EH (cell line): ENCODE measurements at regions not wholly inside any gene's neighbourhood (a gene's known extent, or its start where the extent isn't known, plus 50 kb on each side); places are given as distances from the start of the nearest gene placed in this dataset.
"Not testable (repeated sequence)": the region's sequence is repeated elsewhere in the genome, so short reads cannot be mapped to it uniquely, and the experiment has no call there.

Experiments used
- DNase-seq: peaks from one replicate; pipeline ENCODE4 v3.0.0-alpha.2; 2015; ENCODE audit warnings: low read depth

DNA sequence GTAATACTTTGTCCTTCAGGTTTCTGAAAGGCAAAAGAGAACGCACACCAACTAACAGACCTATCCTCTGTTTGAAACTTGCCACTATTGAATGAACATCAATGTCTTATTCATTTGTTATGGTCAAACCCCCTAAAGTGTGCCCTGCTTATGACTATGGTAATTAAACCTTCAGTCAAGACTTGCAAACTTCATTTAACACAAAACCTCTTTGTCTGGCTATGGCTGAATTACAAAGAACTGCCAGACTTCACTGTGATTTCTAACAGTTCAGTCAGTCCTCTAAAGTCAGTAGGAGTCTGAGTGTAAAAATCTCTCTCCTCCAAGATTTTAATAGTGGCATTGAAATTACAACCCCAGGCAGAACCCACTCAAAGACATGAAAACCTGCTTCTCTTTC lies 702.5 kb upstream of the LRRN3 start:
- DNase-seq: no peak

GRCh38 chr7:110396021-110396420 lies 694.9 kb upstream of the LRRN3 start:
- no peak for DNase-seq

DNA sequence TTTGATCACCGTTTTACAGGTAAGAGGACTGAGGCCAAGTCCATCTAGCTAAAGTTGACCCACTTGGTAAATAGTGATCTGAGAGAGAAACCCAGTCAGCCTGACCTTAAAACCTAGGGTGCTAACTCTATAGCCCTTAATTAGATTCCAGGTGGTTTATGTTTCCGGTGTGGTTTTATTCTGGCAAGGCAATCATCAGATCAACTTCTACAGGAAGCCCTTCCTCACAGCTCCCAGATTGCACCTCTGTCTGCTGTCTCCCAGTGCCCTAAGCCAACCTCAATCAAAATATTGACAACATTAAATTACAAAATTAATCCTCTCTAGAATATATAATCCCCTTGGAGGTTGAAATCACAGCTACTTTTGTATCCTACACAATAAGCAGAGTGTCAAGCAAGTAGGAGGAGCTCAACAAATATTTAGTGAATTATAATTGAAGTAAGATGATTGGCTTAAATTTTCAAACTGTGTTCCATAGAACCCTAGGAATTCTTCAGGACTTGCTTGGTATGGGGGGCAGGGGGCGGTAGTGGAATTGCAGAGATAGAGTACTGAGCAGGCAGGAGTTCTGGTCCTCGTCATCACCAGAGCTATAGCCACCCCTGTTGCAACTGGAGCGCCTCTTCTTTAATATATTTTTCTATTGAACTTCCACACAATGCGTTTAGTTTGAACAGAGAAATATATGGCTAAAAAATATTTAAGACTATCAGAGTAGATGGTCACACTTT lies 692.8 kb upstream of the LRRN3 start:
- DNase-seq: no peak

GRCh38 chr7:110399421-110399820 lies 691.5 kb upstream of the LRRN3 start:
- DNase-seq: no peak

DNA sequence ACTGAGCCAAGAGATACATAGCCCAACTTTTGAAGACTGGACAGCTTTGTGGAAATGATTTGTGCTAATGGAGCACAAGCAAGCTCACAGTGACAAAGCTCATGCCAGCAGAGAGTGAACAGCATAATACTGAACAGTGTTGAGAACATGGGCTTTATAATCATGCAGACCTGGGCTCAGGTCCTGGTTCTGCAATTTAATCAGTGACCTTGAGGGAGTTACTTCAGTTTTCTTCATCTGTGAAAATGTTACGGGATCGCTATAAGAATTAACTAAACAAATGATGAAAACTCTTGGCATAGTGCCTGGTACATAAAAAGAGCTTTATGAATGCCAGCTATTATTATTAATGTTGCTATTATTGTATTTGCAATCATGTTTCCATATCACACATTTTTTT lies 690.5 kb upstream of the LRRN3 start:
- no peak for DNase-seq

- no peak for DNase-seq
Measured at GRCh38 chr7:110407242-110407641, 683.7 kb upstream of the LRRN3 start.

DNA sequence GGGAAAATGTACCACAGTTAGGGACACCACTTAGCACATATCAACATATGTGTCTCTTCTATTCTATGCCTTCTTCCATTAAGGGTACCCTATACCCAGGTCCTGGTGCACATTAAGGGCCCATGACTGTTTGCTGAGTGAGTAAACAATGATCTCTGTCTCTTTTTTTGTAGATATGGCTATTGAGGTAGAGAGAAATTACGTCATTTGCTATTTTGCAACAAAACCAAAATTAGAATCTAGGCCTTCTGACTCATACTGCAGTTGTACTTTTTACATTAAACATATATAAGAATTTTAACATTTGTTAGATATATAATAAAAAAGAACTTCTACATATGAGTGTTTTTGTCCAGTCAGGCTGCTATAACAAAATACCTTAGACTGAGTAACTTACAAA lies 683.2 kb upstream of the LRRN3 start:
- DNase-seq: peak; percentile 18

GRCh38 chr7:110412614-110413013 lies 678.3 kb upstream of the LRRN3 start:
- no peak for DNase-seq

DNA sequence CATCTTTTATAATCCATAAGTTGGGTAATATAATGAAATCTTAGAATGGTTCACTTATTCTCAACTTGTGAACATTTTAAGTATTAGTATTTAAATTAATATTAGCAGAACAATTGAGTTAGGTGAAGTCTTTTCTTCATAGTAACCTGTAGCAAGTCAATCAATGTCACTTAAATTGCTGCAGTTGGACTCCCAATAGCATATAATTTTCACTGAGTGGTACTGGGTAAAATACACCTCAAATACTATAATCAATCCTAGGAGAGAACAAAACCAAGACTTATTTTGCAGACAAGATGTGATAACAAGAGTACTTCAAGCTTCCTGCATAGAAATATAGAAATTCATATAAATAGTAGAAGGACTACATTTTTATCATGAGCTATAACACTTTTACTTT lies 677.9 kb upstream of the LRRN3 start:
- no peak for DNase-seq

- DNase-seq: peak; percentile 4
Measured at GRCh38 chr7:110417611-110418010, 673.3 kb upstream of the LRRN3 start.

- no peak for DNase-seq
Measured at GRCh38 chr7:110418659-110419280, 672.2 kb upstream of the LRRN3 start.

GRCh38 chr7:110420788-110421187 lies 670.1 kb upstream of the LRRN3 start:
- no peak for DNase-seq

DNA sequence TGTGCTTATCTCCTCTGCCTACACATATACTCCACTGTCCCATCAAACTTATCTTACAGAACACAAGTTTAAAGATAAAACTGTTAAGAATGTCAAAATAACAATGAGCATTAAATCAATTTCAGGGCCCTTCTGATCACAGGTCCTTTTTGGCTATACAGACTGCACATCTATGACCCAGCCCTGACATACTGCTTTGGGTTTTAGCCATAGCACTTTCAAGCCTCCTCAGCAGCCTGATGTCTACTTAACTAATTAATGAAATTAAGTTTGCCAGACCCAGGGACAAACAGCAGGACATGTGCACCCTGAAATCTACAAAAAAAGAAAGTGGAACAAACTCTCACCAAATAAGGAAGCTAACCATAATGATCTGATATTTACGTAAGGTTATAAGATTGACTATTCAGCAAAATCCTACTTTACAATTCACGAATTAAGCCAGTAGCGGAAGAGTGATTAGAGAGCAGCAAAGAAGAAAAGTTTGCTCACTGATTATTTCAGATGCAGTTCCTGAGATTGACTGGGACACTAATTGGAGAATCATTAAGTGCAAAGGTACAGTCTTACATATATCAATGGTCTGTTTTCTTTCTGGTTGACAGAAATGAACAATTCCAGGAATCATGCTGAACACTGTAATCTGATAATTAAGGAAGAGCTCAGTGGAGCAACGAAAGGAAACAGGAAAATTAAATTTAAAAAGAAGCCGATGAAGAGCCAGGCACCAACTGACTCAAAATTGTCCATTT lies 669.3 kb upstream of the LRRN3 start:
- no peak for DNase-seq

DNA sequence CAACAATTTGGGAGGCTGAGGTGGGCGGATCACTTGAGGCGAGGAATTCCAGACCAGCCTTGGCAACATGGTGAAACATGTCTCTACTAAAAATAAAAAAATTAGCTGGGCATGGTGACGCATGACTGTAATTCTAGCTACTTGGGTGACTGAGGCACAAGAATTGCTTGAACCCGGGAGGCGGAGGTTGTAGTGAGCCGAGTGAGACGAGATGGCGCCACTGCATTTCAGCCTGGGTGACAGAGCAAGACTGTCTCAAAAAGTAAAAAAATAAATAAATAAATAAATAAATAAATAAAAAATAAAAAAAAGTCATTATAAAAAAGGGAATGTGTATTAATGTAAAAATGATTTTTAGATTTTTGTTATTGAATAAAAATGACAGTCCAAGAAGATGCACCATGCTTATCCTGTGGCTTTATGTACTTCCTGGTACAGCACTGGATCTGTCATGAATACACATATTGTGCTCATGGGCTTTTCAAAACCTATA lies 658.8 kb upstream of the LRRN3 start:
- DNase-seq: no peak

DNA sequence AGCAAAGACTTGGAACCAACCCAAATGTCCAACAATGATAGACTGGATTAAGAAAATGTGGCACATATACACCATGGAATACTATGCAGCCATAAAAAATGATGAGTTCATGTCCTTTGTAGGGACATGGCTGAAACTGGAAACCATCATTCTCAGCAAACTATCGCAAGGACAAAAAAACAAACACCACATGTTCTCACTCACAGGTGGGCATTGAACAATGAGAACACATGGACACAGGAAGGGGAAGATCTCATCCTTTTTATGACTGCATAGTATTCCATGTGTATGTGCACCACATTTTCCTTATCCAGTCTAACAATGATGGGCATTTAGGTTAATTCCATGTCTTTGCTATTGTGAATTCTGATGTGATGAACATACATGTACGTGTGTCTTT lies 652.0 kb upstream of the LRRN3 start:
- not testable (repeated sequence) for DNase-seq

DNA sequence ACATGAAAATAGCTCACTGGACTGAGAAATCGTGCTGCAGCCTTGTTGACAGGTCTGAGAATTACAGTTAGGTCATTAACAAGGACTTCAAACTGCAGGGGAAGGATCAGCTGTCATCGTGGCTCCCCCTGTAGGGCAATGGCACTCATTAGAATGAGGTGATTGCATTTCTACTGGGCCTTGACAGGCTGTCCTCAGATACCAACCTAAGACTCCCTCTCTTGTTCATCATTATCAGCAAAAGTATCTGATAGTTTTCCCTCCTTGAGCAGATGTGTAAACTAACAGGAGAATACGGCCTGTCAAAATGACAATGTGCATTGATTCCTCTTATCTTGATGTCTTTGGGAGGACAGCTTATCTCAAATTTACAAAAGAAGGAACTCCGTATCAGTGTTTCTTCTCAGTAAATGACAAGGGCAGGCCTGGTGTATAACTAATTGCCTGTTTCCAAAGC lies 648.5 kb upstream of the LRRN3 start:
- DNase-seq: peak; percentile 64

GRCh38 chr7:110446658-110447057 lies 644.3 kb upstream of the LRRN3 start:
- no peak for DNase-seq

GRCh38 chr7:110448918-110449317 lies 642.0 kb upstream of the LRRN3 start:
- no peak for DNase-seq

GRCh38 chr7:110454713-110455112 lies 636.2 kb upstream of the LRRN3 start:
- no peak for DNase-seq

GRCh38 chr7:110461621-110462020 lies 629.3 kb upstream of the LRRN3 start:
- no peak for DNase-seq

- no peak for DNase-seq
Measured at GRCh38 chr7:110470420-110470819, 620.5 kb upstream of the LRRN3 start.

DNA sequence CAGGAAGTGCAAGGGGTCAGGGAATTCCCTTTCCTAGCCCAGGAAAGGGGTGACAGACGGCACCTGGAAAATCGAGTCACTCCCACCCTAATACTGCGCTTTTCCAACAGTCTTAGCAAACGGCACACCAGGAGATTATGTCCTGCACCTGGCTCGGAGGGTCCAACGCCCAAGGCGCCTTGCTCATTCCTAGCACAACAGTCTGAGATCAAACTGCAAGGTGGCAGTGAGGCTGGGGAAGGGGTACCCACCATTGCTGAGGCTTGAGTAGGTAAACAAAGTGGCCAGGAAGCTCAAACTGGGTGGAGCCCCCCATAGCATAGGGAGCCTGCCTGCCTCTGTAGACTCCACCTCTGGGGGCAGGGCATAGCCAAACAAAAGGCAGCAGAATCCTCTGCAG lies 618.5 kb upstream of the LRRN3 start:
- DNase-seq: not testable (repeated sequence)

GRCh38 chr7:110480964-110481363 lies 610.0 kb upstream of the LRRN3 start:
- DNase-seq: no peak
